ENCODE measurements at regions not wholly inside any gene's neighbourhood (a gene's known extent, or its start where the extent isn't known, plus 50 kb on each side); places are given as distances from the start of the nearest gene placed in this dataset.

GRCh38 chr13:88729605-88730004 lies 1058.4 kb downstream of the SLITRK5 start:
- Histone ChIP-seq H3K4me3 (ENCODE audit: insufficient read depth, low read length, poor library complexity, severe bottlenecking) (no peak overlapping the region), H4K20me1 (ENCODE audit: low read depth, low read length) (no peaks in the 10 kb centered on the region), H3K9ac (ENCODE audit: low read length) (no peak overlapping the region), H3F3A (ENCODE audit: insufficient read depth) (no peaks in the 10 kb centered on the region), H3K79me2 (ENCODE audit: insufficient read depth, low read length) (no peaks in the 10 kb centered on the region), H3K9me3 (ENCODE audit: insufficient read depth, low read length) (no peaks in the 10 kb centered on the region), H3K27ac (ENCODE audit: low read depth, low read length) (no peak overlapping the region), H3K9me2 (replicated peaks; ENCODE audit: insufficient read depth, low read length) (no peaks in the 10 kb centered on the region), H3K27me3 (ENCODE audit: low read length) (no peaks in the 10 kb centered on the region), H2AFZ (ENCODE audit: low read depth, low read length, severe bottlenecking) (no peak overlapping the region), H3K4me2 (ENCODE audit: low read depth, low read length, poor library complexity, severe bottlenecking) (no peak overlapping the region), H3K36me3 (ENCODE audit: low read length) (no peaks in the 10 kb centered on the region)
- no peak for TF ChIP-seq CTCF (IDR thresholded peaks at IDR 0.05; ENCODE audit: insufficient read depth, low read length, poor library complexity, severe bottlenecking)

- Histone ChIP-seq H3K27ac (ENCODE audit: low read depth, low read length) (no peak overlapping the region), H3K79me2 (ENCODE audit: insufficient read depth, low read length) (no peaks in the 10 kb centered on the region), H4K20me1 (ENCODE audit: low read depth, low read length) (no peaks in the 10 kb centered on the region), H3K4me3 (ENCODE audit: insufficient read depth, low read length, poor library complexity, severe bottlenecking) (no peak overlapping the region), H3K9me3 (ENCODE audit: insufficient read depth, low read length) (no peaks in the 10 kb centered on the region), H3K27me3 (ENCODE audit: low read length) (no peaks in the 10 kb centered on the region), H3K9ac (ENCODE audit: low read length) (no peak overlapping the region), H2AFZ (ENCODE audit: low read depth, low read length, severe bottlenecking) (no peak overlapping the region), H3F3A (ENCODE audit: insufficient read depth) (no peaks in the 10 kb centered on the region), H3K9me2 (replicated peaks; ENCODE audit: insufficient read depth, low read length) (no peaks in the 10 kb centered on the region), H3K36me3 (ENCODE audit: low read length) (no peaks in the 10 kb centered on the region), H3K4me2 (ENCODE audit: low read depth, low read length, poor library complexity, severe bottlenecking) (no peak overlapping the region)
- TF ChIP-seq EZH2phosphoT487 (conservative IDR thresholded peaks at IDR 0.05; ENCODE audit: low read length) (no peak), CTCF (IDR thresholded peaks at IDR 0.05; ENCODE audit: insufficient read depth, low read length, poor library complexity, severe bottlenecking) (no peak)
Measured at GRCh38 chr13:88736026-88736425, 1064.9 kb downstream of the SLITRK5 start.

- Histone ChIP-seq H3K4me2 (ENCODE audit: low read depth, low read length, poor library complexity, severe bottlenecking) (no peak overlapping the region), H4K20me1 (ENCODE audit: low read depth, low read length) (no peaks in the 10 kb centered on the region), H3K27ac (ENCODE audit: low read depth, low read length) (no peak overlapping the region), H3K27me3 (ENCODE audit: low read length) (no peaks in the 10 kb centered on the region), H3K79me2 (ENCODE audit: insufficient read depth, low read length) (no peaks in the 10 kb centered on the region), H2AFZ (ENCODE audit: low read depth, low read length, severe bottlenecking) (no peak overlapping the region), H3K4me3 (ENCODE audit: insufficient read depth, low read length, poor library complexity, severe bottlenecking) (no peak overlapping the region), H3K36me3 (ENCODE audit: low read length) (no peaks in the 10 kb centered on the region), H3K9me3 (ENCODE audit: insufficient read depth, low read length) (no peaks in the 10 kb centered on the region), H3F3A (ENCODE audit: insufficient read depth) (no peaks in the 10 kb centered on the region), H3K9me2 (replicated peaks; ENCODE audit: insufficient read depth, low read length) (no peaks in the 10 kb centered on the region), H3K9ac (ENCODE audit: low read length) (no peak overlapping the region)
- no peak for TF ChIP-seq CTCF (IDR thresholded peaks at IDR 0.05; ENCODE audit: insufficient read depth, low read length, poor library complexity, severe bottlenecking)
- no peak for TF ChIP-seq EZH2phosphoT487 (conservative IDR thresholded peaks at IDR 0.05; ENCODE audit: low read length)
Measured at GRCh38 chr13:88739195-88739594, 1068.0 kb downstream of the SLITRK5 start.

GRCh38 chr13:88744289-88744688 lies 1073.1 kb downstream of the SLITRK5 start:
- Histone ChIP-seq H3K9me2 (replicated peaks; ENCODE audit: insufficient read depth, low read length) (no peaks in the 10 kb centered on the region), H3K9me3 (ENCODE audit: insufficient read depth, low read length) (no peaks in the 10 kb centered on the region), H3K36me3 (ENCODE audit: low read length) (no peaks in the 10 kb centered on the region), H2AFZ (ENCODE audit: low read depth, low read length, severe bottlenecking) (no peak overlapping the region), H3K9ac (ENCODE audit: low read length) (no peak overlapping the region), H3K79me2 (ENCODE audit: insufficient read depth, low read length) (no peaks in the 10 kb centered on the region), H3K27ac (ENCODE audit: low read depth, low read length) (no peak overlapping the region), H3K27me3 (ENCODE audit: low read length) (no peaks in the 10 kb centered on the region), H3K4me3 (ENCODE audit: insufficient read depth, low read length, poor library complexity, severe bottlenecking) (no peak overlapping the region), H3K4me2 (ENCODE audit: low read depth, low read length, poor library complexity, severe bottlenecking) (no peak overlapping the region), H3F3A (ENCODE audit: insufficient read depth) (no peaks in the 10 kb centered on the region), H4K20me1 (ENCODE audit: low read depth, low read length) (no peaks in the 10 kb centered on the region)
- TF ChIP-seq EZH2phosphoT487 (conservative IDR thresholded peaks at IDR 0.05; ENCODE audit: low read length), result no peak
- no peak for TF ChIP-seq CTCF (IDR thresholded peaks at IDR 0.05; ENCODE audit: insufficient read depth, low read length, poor library complexity, severe bottlenecking)
